Renal pelvis (tissue), 1 donor: ENCODE measurements at regions not wholly inside any gene's neighbourhood (a gene's known extent, or its start where the extent isn't known, plus 50 kb on each side); places are given as distances from the start of the nearest gene placed in this dataset.

Experiments used
- DNase-seq: peaks from one replicate; pipeline ENCODE4 v3.0.0-alpha.2; 2013

DNA sequence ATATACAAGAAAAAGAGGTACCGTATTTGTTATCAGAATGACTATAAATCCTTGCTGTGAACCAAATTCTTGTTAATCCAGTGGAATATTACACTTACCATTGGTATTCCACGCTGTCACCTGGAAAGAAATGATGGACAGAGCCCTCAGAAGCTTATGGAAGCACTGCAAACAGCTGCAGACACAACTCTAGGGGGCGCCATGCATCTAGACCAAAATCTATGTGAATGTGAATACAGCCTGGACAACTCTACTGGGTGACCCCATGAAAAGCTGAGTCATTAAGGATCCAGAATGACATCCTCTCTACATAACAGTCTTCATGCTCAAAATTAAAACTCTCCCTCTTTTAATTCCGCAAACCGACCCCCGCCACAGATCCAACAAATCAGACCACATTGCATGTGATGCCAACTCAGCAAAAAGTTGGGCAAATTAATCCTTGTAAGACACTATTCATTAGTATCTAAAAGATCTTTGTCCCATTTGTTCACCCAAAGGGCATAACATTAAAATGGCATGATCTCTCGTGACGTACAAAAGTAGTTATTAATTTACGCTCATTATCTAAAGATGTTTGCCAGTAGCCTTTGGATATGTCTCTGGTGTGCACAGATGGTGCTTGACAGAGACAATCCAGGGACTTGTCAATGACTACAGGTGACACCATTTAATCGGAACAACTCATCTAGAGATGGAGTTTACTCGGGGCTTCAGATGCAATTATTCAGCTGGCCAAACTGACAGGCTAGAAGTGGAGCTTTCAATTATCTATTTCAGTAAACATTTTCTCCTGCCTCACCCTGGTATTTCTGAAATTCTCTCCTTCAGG lies 552.7 kb upstream of the PSMD7 start:
- DNase-seq = no peak

DNA sequence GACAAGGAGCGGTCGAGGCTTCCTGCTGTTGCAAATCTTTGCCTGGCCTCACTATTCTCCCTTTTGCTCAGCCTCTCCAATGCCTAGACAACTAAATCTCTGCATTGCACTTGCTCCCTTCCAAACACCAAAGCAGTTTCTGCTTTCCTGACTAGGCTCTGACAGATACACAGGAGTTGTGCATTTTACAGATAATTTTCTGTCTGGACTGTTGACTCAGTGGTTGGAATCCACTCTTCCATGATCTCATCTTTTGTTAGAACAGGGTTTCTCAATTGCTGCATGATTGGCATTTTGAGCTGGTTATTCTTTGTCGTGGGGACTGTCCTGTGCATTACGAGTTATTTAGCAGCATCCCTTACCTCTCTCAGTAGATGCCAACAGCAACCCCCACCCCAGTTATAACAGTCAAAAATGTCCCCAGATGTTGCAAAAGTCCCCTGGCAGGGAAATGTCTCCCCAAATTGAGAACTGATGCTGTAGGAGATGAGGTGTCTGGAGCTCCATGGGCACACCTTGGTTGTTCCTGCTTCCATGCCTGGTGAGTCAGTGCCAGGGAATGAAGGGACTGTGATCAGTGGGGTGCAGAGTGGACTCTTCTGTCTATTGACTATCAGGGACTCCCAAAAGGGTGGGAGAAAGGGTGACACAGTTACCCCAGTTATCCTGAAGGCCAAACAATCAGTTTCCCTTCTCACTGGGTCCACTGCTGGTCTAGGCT lies 557.4 kb upstream of the PSMD7 start:
- no peak for DNase-seq

DNA sequence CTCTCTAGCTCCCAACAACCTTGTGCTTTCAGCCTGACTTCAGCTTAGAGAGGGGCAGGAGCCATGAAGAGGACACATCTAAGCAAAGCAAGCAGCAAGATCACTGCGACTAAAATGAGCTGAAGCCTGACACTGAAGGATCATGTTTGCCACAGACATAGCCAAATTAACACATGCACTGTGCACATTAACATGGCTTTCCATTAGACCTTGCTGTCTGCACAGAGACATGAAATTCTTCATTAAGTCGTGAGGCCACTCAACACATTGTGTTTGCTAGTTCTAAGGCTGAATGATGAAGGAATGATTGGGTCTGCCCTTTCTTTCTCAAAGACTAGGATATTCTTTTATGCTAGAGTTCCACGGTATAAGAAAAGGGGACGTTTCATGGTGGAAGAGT lies 558.3 kb upstream of the PSMD7 start:
- no peak for DNase-seq

DNA sequence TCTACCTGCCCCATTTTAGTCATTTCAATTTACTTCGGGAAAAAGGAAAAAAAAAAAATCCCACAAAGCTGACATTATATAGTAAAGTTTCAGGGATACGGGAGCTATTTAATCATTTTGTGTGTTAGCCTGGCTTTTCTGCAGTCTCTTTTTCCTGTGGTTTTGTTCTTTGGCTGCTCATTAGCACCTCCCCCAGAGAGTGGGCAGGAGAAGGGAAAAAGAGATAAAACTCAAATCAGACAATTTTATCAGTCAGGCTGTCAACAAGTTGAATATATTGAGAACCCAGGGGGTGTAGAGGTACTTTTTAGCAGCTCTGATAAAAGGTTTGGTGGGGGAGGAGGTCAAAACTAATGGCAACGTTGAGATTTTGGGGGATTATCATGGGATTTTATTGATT lies 559.0 kb upstream of the PSMD7 start:
- no peak for DNase-seq

DNA sequence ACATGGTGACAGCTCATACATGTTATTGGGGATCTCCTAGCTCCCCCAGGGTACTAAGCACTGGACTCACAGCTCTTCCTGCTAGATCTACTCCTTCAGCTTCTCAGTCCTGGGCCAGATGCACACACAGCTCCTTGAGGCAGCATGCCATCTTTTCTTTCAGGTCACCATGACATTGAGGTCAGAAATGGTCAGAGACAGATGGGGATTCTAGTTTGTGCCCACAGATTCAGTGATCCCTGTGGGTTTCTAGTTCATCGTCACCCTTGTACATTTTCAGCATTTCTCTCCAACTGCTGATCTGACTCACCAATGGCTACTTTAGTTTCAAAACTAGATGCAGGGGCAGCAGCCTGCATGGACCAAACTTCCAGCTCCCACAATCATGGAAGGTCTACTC lies 560.7 kb upstream of the PSMD7 start:
- no peak for DNase-seq

DNA sequence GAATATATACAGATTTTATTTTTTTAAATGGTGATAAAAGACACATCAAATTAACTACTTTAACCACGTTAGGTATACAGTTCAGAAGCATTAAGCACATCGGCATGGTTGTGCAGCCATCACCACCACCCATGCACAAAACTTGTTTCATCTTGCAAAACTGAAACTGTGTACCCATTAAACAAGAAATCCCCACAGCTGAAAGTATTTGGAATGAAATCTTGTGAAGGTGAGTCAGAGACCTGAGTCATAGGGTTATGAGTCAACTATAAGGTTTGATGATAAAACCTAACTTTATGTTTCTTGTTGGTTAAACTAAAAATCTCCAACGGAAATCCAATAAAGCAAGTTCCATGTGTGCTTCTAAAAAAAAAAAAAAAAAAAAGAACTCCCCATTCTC lies 561.6 kb upstream of the PSMD7 start:
- DNase-seq = no peak

DNA sequence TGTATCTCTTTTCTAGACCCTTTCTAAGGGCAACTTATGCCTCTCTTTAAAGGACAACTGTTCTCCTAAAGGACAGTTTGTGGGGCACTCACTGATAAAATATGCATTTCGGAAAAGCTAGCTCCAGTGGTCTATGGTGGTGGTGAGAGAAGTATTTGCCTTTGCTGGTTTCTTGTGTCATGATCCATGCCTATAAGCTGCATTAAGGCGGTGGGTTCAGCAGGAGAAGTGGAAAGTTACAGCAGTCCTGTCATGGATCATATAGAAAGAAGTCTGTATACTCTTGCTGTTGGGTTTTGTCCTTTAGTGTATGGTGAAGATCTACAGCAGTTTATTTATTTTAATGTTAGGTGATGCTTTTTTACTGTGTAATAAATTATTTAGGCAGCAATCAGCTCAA lies 563.9 kb upstream of the PSMD7 start:
- no peak for DNase-seq

DNA sequence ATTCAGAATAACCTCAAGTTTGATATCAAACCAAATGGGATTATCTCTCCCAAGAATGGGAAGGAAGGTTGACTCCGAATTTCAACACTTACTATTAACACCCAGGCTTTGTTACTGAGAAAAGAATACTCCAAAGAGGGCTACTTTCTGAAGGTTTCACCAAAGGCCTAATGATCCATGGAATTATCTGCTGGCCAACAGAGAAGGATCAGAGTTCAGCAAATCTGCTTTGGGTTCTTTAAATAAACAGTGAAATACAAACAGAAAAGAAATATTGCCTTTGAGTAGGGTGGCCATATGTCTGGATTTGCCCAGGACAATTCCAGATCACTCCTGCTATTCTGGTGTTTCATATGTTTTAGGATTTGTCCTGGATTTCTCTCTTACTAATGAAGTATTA lies 564.5 kb upstream of the PSMD7 start:
- no peak for DNase-seq

DNA sequence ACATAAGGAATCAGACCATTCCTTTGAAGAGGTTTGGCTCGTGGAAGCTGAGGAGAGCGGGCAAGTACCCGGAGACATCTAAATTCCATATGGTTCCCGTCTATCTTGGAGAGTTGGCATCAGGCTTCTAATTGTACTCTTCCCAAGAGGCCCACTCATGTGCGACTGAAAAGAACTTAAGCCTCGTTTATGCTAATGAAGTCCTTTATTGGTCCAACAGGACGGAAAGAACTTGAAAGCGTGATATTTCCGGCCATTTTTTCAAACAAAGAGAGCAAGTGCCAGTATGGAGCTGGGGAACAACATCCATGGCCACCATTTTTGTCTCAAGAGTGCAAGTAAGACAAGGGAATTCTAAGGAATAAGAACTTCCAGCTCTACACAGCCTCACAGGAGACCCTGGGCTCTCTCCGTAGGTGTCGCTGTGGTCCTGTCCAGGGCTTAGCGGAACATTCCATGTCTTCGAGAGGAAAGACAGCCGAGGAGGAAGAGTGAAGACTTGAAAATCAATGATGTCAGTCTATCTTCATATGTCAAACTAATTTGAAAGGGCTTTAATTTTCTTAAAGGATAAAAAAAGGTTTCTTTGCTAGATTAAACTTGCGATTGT lies 566.0 kb upstream of the PSMD7 start:
- no peak for DNase-seq

DNA sequence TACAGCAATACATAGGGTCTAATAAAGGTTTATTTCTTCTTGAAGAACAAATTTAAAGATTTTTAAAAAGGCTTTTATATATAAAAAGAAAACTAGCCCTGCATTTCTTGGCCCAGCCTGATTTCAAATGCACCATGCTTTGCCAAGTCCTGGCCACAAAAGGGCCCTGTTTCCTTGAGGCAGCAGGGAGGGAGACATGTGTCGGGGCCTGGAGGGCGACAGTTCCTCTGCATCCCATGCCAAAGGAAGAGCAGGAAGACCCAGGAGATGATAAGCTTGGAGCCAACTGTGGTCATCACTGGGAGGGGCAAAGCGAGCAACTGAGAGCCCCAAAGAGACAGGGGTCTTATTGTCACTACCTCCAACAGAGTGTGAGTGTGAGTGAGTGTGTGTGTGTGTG lies 571.5 kb upstream of the PSMD7 start:
- no peak for DNase-seq

DNA sequence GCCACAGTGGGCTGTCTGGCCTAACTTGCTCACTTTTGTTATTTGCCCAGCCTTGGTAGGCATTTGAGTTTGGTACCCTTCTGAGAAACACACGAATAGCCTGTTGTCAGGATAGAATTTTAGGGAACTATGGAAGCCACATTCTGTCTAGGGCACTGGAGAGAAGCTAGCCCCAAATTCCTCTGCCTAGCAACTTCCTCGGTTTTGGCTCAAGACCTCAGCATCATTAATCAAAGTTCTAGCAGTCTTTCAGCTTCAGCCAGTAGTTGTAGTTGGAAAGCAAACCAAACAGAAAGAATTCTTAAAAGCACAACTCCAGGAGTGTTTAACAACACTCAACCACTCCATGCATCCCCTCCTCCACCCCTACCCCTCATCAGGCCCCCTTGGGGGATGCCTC lies 572.1 kb upstream of the PSMD7 start:
- no peak for DNase-seq

DNA sequence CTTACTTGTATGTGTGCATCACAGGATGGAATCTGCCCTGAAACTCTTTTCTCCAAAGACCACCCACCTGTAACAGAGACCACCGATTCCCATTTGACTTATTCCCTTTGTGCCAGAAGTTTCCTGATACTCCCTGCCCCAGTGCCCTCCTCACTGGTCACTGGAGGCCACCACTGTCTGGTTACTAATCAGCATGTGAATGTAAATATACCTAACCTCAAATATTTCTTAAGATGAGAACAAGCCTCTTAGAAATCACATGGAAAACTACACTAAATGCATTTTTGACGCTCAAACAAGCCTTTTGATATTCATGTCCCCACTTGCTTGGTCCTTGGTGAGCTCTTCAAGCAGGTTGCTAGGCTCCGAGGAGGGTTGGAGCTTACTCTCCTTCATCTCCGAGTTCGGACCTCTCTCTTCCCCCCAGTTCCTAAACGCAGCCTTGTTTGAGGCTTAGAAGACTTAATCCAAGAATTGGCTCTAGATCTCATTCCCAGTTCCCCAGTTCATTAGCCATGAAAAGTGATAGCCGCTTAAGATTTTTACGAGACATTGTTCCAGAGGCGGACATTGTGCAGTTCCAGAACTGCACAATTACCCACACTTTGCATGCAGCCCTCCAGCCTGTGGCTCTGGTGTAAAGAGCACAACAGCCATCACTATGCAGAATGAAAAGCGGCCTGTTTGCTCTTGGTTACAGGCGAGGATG lies 579.2 kb upstream of the PSMD7 start:
- no peak for DNase-seq

DNA sequence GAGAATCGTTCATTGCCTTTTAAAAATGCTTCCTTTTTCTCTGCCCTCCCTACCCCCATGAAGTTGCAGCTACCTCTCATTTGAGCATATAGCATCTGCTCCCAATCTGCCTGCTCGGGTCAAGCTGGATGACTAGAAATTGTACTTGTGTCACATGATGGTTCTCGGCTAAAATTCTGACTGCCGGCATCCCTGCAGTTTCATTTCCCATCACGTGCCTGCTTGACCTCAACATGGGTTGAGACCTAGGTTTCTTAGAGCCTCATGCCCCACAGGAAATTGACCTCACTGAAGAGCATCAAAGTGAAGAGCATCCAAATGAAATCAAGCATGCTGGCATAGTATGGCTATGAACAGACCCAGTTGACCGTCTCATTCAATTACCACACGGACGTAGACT lies 581.6 kb upstream of the PSMD7 start:
- DNase-seq = no peak

DNA sequence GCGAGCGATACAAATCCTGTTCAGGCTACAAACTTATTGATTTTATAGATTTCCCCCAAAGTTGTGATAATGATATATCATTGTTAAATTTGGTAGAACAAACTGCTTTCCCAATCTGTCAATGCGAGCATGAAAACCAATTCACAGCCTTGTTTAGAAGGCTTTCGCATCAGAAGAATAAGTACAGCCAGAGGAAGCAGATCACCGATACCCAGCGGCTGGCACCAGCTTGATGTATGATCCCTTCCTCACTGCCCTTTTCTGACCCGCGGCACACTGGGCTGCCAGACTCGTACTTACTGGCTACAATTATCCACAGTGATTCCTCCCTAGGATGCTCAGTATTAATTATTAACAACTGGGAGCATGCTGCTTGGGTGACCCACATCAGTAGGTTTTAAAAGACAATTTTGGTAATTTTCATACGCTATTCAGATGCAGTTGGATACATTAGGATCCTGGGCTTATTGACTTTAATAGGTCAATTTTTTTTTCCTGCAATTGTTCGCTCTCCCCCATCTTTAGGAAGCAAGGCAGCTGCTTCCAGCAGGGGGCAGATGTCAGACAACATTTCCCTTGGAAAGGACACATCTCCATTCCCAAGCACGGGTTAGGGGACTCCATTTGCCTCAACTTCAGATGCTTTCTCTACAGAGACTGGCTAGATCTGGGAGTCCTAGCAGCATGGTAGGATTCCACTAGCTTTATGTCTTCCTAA lies 582.7 kb upstream of the PSMD7 start:
- no peak for DNase-seq

DNA sequence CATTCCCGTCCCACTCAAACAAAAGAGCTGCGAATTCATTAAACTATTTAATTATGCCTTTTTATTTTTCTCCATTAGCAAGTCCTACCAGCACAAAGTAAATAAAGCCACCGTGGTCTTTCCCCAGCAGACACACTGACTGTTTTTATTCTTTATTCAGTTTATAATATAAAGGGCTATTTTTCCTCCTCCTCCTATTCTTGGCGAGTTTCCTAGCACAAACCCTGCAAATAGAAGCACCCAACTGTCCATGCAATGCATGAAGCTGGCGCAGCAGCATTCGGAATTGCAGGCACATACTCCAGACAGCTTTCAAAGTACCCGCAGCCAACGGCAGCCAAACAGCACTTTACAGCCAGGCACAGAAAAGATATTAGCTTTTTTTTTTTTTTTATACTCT lies 583.4 kb upstream of the PSMD7 start:
- no peak for DNase-seq

DNA sequence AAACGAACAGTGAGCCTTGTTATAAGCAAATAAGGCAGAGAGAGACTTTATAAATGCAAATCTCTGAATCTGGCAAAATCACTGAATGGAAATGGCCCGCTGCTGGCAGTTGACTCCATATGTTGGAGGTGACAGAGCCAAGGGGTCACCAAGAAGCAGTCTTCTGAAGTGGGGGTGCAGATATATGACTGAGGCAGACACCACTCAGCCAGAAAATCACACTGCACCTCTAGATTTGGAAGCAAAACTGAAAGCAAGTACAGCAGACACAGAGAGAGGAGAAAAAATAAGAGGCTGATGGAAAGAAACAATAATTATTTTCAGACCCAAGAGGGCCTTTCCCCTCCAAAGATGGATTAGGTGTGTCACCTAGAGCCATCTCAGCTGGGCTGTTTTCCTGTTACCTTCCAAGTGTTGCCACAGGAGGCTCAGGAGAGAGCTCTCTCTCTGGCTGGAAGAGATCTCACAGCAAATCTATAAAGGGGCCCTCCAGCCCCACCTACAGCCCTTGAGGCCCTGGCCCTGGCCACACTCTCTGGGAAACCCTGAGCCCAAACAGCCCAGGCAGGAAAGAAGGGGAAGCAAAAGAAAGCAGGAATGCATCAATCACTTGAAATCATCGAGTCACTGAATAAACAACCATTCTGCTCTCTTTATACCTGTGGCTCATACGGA lies 585.1 kb upstream of the PSMD7 start:
- DNase-seq = no peak

DNA sequence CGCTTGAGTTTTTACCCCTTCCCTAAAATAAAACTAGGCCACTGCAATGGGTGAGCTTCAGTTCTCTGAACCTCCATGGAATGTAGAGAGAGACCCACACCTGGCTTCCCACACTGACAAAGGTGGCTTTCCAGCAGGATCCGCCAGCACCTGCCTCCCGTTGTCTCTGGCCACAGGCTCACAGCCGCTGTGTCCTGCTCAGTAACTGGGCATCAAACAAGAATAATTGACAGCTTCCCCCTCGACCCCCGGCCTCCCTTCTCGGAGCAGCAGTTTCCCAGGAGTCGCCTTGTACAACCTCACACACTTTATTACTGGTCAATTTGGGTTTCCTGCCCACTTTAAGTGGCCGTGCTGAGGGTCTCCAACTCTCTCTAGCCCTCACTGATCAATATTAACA lies 586.1 kb upstream of the PSMD7 start:
- no peak for DNase-seq

DNA sequence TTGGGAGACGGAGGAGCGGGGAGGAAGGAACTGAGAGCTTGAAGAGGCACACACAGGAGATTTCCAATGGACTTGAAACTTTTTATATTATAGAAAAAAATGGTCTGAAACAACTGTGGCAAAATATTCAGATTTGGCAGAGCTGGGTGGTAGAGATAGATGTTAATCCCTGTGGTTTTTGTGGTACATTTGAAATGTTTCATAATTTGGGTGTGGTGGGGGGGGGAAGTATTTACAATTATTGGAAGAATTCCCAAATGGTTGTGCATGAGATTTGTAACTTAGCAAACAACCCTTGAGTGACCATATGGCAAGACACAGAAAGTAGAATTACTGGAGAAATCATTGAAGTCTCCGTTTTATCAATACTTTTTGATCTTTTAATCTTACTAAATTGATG lies 588.8 kb upstream of the PSMD7 start:
- no peak for DNase-seq

DNA sequence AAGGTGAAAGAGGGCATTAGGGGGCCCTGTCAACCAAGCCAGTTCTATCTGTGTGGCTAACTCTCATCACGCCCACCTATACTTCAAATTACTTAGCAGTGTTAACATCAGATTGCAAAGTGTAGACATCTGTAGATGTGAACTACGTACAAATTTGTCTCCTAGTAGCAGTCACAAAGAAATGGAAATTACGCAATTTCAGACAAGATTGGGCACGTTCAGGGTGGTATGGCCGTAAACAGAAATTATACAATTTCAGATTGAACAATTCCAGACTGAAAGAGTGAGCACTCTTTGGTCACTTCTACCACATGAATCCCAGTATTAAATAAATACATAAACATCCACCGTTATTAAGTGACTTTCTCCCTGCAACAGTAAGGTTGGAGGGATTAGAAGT lies 592.7 kb upstream of the PSMD7 start:
- DNase-seq = no peak

DNA sequence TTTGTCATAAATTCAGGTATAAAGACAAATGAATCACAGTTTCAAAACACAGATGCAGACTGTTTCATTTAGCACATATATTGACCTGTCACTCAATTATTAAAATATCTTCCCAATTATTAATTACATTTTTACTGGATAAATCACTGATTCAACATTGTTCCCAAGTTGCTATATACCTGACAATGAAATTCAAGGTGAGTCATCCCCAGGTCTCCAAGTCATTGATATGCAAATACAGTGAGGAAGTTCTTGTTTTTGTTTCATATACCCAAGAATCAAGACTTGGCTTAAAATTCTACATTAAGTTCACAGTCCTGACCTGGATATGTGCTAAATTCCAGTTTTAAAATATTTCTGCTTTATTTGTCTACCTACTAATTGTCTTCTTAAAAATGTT lies 599.3 kb upstream of the PSMD7 start:
- no peak for DNase-seq

DNA sequence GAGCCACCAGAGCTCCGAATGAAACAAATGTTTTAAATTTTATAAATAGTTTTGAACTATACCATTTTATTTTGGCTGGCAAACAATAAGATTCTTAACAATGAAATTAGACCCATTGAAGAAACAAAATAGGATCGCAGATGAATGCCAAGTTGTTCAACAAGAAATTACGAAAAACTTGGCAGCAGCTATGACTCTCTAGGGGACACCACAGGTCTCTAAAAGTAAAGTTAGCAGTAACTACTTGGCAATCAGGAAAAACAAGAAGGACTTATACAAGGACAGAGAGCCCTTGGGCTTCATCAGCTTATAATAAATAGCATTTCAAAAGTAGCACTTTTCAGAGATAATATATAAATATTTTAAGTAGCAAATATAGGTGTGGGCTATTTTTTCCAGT lies 603.8 kb upstream of the PSMD7 start:
- no peak for DNase-seq
